ENCODE measurements at regions not wholly inside any gene's neighbourhood (a gene's known extent, or its start where the extent isn't known, plus 50 kb on each side); places are given as distances from the start of the nearest gene placed in this dataset.

DNA sequence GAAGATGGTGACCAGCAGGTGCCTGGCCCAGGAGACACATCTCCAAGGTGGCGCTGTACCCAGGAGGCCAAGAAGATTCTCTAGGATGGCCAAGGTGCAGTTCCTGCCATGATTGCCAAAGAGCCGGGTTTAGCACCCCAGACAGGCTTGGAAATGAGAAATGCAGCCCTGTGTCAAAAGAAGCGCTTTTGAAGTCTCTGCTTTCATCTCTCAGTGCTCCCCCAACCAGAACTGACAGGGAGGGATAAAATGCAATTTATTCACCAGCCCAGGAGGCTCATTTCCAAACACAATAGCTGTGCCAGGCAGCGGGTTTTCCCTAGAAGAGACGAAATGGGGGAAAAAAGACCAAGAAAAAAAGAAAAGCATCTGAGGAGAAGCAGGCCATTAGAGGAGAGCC lies 195.9 kb upstream of the NCAM1 start:
- Mint-ChIP-seq H3K9me3 (no peaks in the 10 kb centered on the region), H3K27me3 (no peaks in the 10 kb centered on the region), H3K4me1 (ENCODE audit: low read depth) (no peaks in the 10 kb centered on the region), H3K27ac (no peak overlapping the region), H3K36me3 (ENCODE audit: low read depth) (no peaks in the 10 kb centered on the region), H3K4me3 (no peak overlapping the region)
- intact Hi-C loops (cut with micrococcal nuclease), result no loop called here
- DNase-seq (no peak), ATAC-seq (no peak)
- no peak for TF ChIP-seq CTCF (IDR thresholded peaks at IDR 0.05)
- ChIA-PET CTCF (no interaction called here), POLR2A (no interaction called here)

DNA sequence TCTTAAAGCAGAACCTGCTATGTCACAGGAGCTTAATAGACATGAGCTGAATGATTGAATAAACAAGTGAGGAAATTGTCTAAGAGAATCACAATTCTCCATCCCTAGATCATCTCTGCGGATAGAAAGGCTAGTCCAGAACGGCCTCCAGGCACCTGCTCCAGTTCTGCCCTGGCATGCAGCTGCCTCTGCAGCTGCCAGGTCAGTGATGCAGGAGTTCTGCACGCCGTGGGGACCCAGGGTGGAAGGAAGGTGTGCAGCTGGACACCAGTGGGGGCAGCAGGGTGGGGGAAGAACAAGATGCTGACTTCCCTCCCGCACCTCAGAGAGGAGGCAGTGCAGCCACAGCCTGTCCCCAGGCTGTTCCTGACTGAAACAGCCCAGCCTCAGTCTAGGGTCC lies 192.1 kb upstream of the NCAM1 start:
- no peak for TF ChIP-seq CTCF (IDR thresholded peaks at IDR 0.05)
- POLR2A ChIA-PET, result no interaction called here
- CTCF ChIA-PET, result no interaction called here

GRCh38 chr11:112769584-112769983 lies 191.6 kb upstream of the NCAM1 start:
- Mint-ChIP-seq H3K36me3 (ENCODE audit: low read depth) (no peaks in the 10 kb centered on the region), H3K9me3 (no peaks in the 10 kb centered on the region)

More for the DNA sequence above, 192.1 kb upstream of the NCAM1 start:
- H3K4me3 Mint-ChIP-seq, result no peak overlapping the region
- intact Hi-C loops (cut with micrococcal nuclease), result no loop called here
- no peak for ATAC-seq
- H3K36me3 Mint-ChIP-seq (ENCODE audit: low read depth), result no peaks in the 10 kb centered on the region
- no peaks in the 10 kb centered on the region for H3K4me1 Mint-ChIP-seq (ENCODE audit: low read depth)
- H3K27ac Mint-ChIP-seq, result no peak overlapping the region
- peaks cover 1% of the 10 kb centered on the region for H3K27me3 Mint-ChIP-seq
- H3K9me3 Mint-ChIP-seq, result no peaks in the 10 kb centered on the region
- DNase-seq, result no peak

DNA sequence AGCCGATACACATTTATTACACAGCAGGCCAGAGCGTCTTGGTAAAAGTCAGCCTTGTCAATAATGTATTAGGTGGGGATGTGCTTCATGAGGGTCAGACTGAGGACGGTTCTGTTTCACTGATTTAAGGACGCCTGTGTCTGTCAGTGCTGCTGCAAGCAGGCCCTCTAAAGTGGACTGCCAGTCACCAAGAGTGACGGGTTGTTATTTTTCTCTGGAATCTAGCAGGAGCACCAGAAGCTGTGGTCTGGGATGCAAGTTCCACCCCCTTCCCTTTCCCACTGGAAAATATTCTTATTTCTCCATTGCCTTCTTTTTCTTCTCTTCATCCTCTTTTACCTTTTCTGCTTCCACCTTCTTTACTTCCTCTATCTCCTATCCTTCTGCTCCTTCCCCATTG lies 191.2 kb upstream of the NCAM1 start:
- ATAC-seq (no peak), DNase-seq (no peak)
- H3K9me3 Mint-ChIP-seq, result no peaks in the 10 kb centered on the region
- POLR2A ChIA-PET, result no interaction called here
- peaks cover 1% of the 10 kb centered on the region for H3K27me3 Mint-ChIP-seq
- H3K27ac Mint-ChIP-seq, result no peak overlapping the region
- no peak overlapping the region for H3K4me3 Mint-ChIP-seq
- TF ChIP-seq CTCF (IDR thresholded peaks at IDR 0.05), result no peak
- H3K4me1 Mint-ChIP-seq (ENCODE audit: low read depth), result no peaks in the 10 kb centered on the region
- CTCF ChIA-PET, result no interaction called here
- intact Hi-C loops (cut with micrococcal nuclease), result no loop called here
- no peaks in the 10 kb centered on the region for H3K36me3 Mint-ChIP-seq (ENCODE audit: low read depth)

More at GRCh38 chr11:112769584-112769983, 191.6 kb upstream of the NCAM1 start:
- DNase-seq (no peak), ATAC-seq (no peak)
- peaks cover 1% of the 10 kb centered on the region for H3K27me3 Mint-ChIP-seq
- no peak for TF ChIP-seq CTCF (IDR thresholded peaks at IDR 0.05)
- no peak overlapping the region for H3K27ac Mint-ChIP-seq
- no peak overlapping the region for H3K4me3 Mint-ChIP-seq
- intact Hi-C loops (cut with micrococcal nuclease), result no loop called here
- H3K4me1 Mint-ChIP-seq (ENCODE audit: low read depth), result no peaks in the 10 kb centered on the region
- ChIA-PET CTCF (no interaction called here), POLR2A (no interaction called here)

- CTCF ChIA-PET, result no interaction called here
- Mint-ChIP-seq H3K4me1 (ENCODE audit: low read depth) (no peaks in the 10 kb centered on the region), H3K9me3 (no peaks in the 10 kb centered on the region), H3K27me3 (peaks cover 1% of the 10 kb centered on the region), H3K27ac (no peak overlapping the region), H3K36me3 (ENCODE audit: low read depth) (no peaks in the 10 kb centered on the region), H3K4me3 (no peak overlapping the region)
- DNase-seq (no peak), ATAC-seq (no peak)
- POLR2A ChIA-PET, result no interaction called here
- no peak for TF ChIP-seq CTCF (IDR thresholded peaks at IDR 0.05)
- intact Hi-C loops (cut with micrococcal nuclease), result no loop called here
Observed at GRCh38 chr11:112770487-112770886, 190.7 kb upstream of the NCAM1 start.

Measured in activated CD8-positive, alpha-beta T cell treated with anti-CD3 and anti-CD28 coated beads for 36 hours (primary cell).